ENCODE measurements at regions not wholly inside any gene's neighbourhood (a gene's known extent, or its start where the extent isn't known, plus 50 kb on each side); places are given as distances from the start of the nearest gene placed in this dataset.

GRCh38 chr6:51526922-51527321 is 560.5 kb downstream of the PKHD1 start:
- no peak for TF ChIP-seq CTCF (IDR thresholded peaks at IDR 0.05)
- no peak for TF ChIP-seq POLR2A (IDR thresholded peaks at IDR 0.05)

Measured in esophagus squamous epithelium (tissue), 4 donors.